ENCODE measurements at regions not wholly inside any gene's neighbourhood (a gene's known extent, or its start where the extent isn't known, plus 50 kb on each side); places are given as distances from the start of the nearest gene placed in this dataset.

DNA sequence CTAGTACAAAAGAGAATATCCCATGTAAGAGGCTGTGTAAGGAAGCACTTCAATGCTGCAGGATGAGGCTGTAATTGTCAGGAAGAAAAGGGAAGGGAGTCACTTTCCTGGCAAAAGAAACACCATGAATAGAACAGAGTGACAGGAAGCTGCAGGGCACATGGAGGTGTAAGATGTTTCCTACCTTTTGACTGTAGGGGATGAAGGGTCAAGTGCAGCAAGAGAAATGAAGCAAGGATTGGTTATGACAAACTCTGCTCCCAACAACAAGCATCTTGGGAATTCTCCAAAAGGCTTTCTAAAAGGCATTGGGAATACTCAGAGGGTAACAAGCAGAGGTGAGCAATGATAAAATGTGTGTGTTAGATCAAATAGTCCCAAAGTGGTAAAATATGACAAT, 74.3 kb upstream of the NPY2R start:
- TF ChIP-seq POLR2A (IDR thresholded peaks at IDR 0.05) = no peak
- TF ChIP-seq, protein P1, sequence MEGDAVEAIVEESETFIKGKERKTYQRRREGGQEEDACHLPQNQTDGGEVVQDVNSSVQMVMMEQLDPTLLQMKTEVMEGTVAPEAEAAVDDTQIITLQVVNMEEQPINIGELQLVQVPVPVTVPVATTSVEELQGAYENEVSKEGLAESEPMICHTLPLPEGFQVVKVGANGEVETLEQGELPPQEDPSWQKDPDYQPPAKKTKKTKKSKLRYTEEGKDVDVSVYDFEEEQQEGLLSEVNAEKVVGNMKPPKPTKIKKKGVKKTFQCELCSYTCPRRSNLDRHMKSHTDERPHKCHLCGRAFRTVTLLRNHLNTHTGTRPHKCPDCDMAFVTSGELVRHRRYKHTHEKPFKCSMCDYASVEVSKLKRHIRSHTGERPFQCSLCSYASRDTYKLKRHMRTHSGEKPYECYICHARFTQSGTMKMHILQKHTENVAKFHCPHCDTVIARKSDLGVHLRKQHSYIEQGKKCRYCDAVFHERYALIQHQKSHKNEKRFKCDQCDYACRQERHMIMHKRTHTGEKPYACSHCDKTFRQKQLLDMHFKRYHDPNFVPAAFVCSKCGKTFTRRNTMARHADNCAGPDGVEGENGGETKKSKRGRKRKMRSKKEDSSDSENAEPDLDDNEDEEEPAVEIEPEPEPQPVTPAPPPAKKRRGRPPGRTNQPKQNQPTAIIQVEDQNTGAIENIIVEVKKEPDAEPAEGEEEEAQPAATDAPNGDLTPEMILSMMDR (IDR thresholded peaks at IDR 0.05) = no peak

Measured in esophagus squamous epithelium (tissue), 4 donors.